CD4-positive, CD25-positive, alpha-beta regulatory T cell (primary cell): ENCODE measurements at regions not wholly inside any gene's neighbourhood (a gene's known extent, or its start where the extent isn't known, plus 50 kb on each side); places are given as distances from the start of the nearest gene placed in this dataset.

Experiments
- ATAC-seq, 2 donors: fragments of 150-1000 bp; cut with Tn5 transposase; one replicate each; pipeline ENCODE4 v1.10.0; 2021; ENCODE audit warnings: low read depth in 2 of 2, moderate number of reproducible peaks in 2 of 2, moderate library complexity in 1 of 2
- DNase-seq, 3 donors: peaks; one replicate each; pipeline versions ENCODE4 v3.0.0 to v3.0.0-alpha.2; 2012 to 2022; ENCODE audit warnings: mixed read lengths in 1 of 3
- H3K27ac ChIP-seq: one replicate; pipeline ENCODE4 v1.7.0; 2013; ENCODE audit warnings: mild to moderate bottlenecking, low read length; ENCODE audit not compliant: insufficient read depth, poor library complexity, severe bottlenecking
- H3K27me3 ChIP-seq: one replicate; pipeline ENCODE4 v1.7.0; 2013; ENCODE audit warnings: low read length; ENCODE audit not compliant: control insufficient read depth, insufficient read depth
- H3K36me3 ChIP-seq: one replicate; pipeline ENCODE4 v1.7.0; 2013; ENCODE audit warnings: mild to moderate bottlenecking, low read length, moderate library complexity; ENCODE audit not compliant: control insufficient read depth, insufficient read depth
- H3K4me1 ChIP-seq: 2 replicates; pipeline ENCODE4 v1.7.0; 2013; ENCODE audit warnings: mild to moderate bottlenecking, low read length; ENCODE audit not compliant: insufficient read depth, control insufficient read depth, poor library complexity, severe bottlenecking
- H3K4me3 ChIP-seq: one replicate; pipeline ENCODE4 v1.7.0; 2013; ENCODE audit warnings: low read depth, mild to moderate bottlenecking, low read length, moderate library complexity
- H3K9me3 ChIP-seq, 2 experiments: 1 replicate in 1 of 2; 2 replicates in 1 of 2; pipeline ENCODE4 v1.7.0; 2013; ENCODE audit warnings: low read length in 2 of 2, mild to moderate bottlenecking in 1 of 2, moderate library complexity in 1 of 2; ENCODE audit not compliant: control insufficient read depth in 2 of 2
- H3K27ac Mint-ChIP-seq, 3 donors: one replicate each; pipeline ENCODE4 v1.8.0; 2020 to 2022; ENCODE audit warnings: mild to moderate bottlenecking in 3 of 3, mixed read lengths in 3 of 3, moderate library complexity in 2 of 3
- H3K27me3 Mint-ChIP-seq: one replicate; pipeline ENCODE4 v1.8.0; 2022; ENCODE audit warnings: mild to moderate bottlenecking, mixed read lengths
- H3K36me3 Mint-ChIP-seq: one replicate; pipeline ENCODE4 v1.8.0; 2020; ENCODE audit warnings: mixed read lengths
- H3K4me1 Mint-ChIP-seq, 4 donors: one replicate each; pipeline ENCODE4 v1.8.0; 2020 to 2022; ENCODE audit warnings: mixed read lengths in 4 of 4, mild to moderate bottlenecking in 1 of 4
- H3K4me3 Mint-ChIP-seq, 4 donors: one replicate each; pipeline ENCODE4 v1.8.0; 2020 to 2022; ENCODE audit warnings: mild to moderate bottlenecking in 4 of 4, mixed read lengths in 4 of 4, moderate library complexity in 3 of 4
- H3K9me3 Mint-ChIP-seq, 7 donors: one replicate each; pipeline ENCODE4 v1.8.0; 2020 to 2022; ENCODE audit warnings: mixed read lengths in 7 of 7, mild to moderate bottlenecking in 3 of 7, moderate library complexity in 2 of 7

- H3K4me3 Mint-ChIP-seq = peak overlapping the region in 2 of 4 donors; percentile 39 to 64
- Histone ChIP-seq H3K27me3 (no peaks in the 10 kb centered on the region), H3K27ac (no peak overlapping the region), H3K36me3 (peaks cover 8% of the 10 kb centered on the region), H3K9me3 (no peaks in the 10 kb centered on the region), H3K4me1 (peaks cover 34% of the 10 kb centered on the region), H3K4me3 (no peak overlapping the region)
- ATAC-seq (no peak), DNase-seq (no peak)
- peak overlapping the region; percentile 6 to 47 (median 16) for H3K27ac Mint-ChIP-seq
- peaks cover 36% of the 10 kb centered on the region for H3K36me3 Mint-ChIP-seq
- H3K9me3 Mint-ChIP-seq = no peaks in the 10 kb centered on the region
- peaks cover 2% of the 10 kb centered on the region for H3K27me3 Mint-ChIP-seq
- peaks cover 48 to 81% (median 68%) of the 10 kb centered on the region in 4 donors for H3K4me1 Mint-ChIP-seq
Measured at GRCh38 chr6:4012826-4013225, 66.1 kb downstream of the FAM217A start.

DNA sequence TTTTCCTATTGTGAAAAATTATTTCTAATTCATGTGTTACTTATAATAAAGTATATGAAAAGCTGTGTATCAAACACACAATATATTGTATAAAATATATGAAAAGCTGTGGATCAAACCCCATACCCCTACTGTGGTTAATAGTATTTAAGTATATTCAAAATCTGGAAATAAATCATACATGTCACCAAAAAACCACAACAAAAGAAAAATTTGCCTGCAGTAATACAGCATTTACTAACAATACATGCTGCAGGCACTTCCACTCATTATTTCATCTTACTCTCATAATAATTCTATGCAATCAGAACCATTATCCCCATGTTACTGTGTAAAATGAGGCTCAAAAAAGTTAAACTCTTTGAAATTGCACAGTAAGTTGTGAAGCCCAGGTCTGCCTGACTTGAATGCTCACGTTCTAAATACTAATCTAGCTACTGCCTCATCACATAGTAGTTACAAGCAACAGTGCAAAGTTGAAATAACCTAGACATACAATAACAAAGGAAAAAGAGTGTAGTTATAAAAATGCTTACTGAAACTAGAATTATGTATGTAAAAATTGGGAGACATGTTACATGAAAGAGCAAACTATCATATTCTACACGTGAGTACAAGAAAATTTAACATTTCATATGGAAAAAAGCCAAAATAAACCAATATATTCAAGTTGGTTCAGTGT is 61.7 kb downstream of the FAM217A start:
- DNase-seq (peak in 1 of 3 donors; percentile 11), ATAC-seq (no peak)
- Histone ChIP-seq H3K27ac (peak overlapping the region; percentile 99), H3K36me3 (peaks cover 6% of the 10 kb centered on the region), H3K9me3 (no peaks in the 10 kb centered on the region), H3K4me1 (peaks cover 45% of the 10 kb centered on the region), H3K27me3 (no peaks in the 10 kb centered on the region), H3K4me3 (peak overlapping the region; percentile 99)
- peaks cover 0 to 1% (median 0%) of the 10 kb centered on the region in 7 donors for H3K9me3 Mint-ChIP-seq
- peaks cover 28% of the 10 kb centered on the region for H3K36me3 Mint-ChIP-seq
- peaks cover 16% of the 10 kb centered on the region for H3K27me3 Mint-ChIP-seq
- peak overlapping the region; percentile 93 to 100 (median 96) for H3K4me3 Mint-ChIP-seq
- H3K27ac Mint-ChIP-seq = peak overlapping the region; percentile 95 to 100 (median 98)
- H3K4me1 Mint-ChIP-seq = peaks cover 44 to 82% (median 62%) of the 10 kb centered on the region in 4 donors

GRCh38 chr6:4017834-4018170 is 61.1 kb downstream of the FAM217A start:
- H3K9me3 Mint-ChIP-seq = peaks cover 0 to 1% (median 0%) of the 10 kb centered on the region in 7 donors
- peaks cover 22% of the 10 kb centered on the region for H3K36me3 Mint-ChIP-seq
- Histone ChIP-seq H3K4me3 (peak overlapping the region; percentile 99), H3K27ac (peak overlapping the region; percentile 99), H3K36me3 (peaks cover 6% of the 10 kb centered on the region), H3K9me3 (no peaks in the 10 kb centered on the region), H3K4me1 (peaks cover 51% of the 10 kb centered on the region), H3K27me3 (no peaks in the 10 kb centered on the region)
- peak overlapping the region; percentile 95 to 100 (median 98) for H3K27ac Mint-ChIP-seq
- H3K4me3 Mint-ChIP-seq = peak overlapping the region; percentile 93 to 100 (median 96)
- peaks cover 16% of the 10 kb centered on the region for H3K27me3 Mint-ChIP-seq
- peaks cover 44 to 82% (median 62%) of the 10 kb centered on the region in 4 donors for H3K4me1 Mint-ChIP-seq
- ATAC-seq (peak; percentile 16 to 31), DNase-seq (peak in 1 of 3 donors; percentile 81)

- Histone ChIP-seq H3K27me3 (no peaks in the 10 kb centered on the region), H3K4me1 (peaks cover 56% of the 10 kb centered on the region), H3K36me3 (peaks cover 6% of the 10 kb centered on the region), H3K9me3 (no peaks in the 10 kb centered on the region), H3K27ac (peak overlapping the region; percentile 99), H3K4me3 (peak overlapping the region; percentile 99)
- Mint-ChIP-seq H3K4me1 (peaks cover 45 to 82% (median 62%) of the 10 kb centered on the region in 4 donors), H3K9me3 (peaks cover 0 to 1% (median 0%) of the 10 kb centered on the region in 7 donors), H3K27me3 (peaks cover 16% of the 10 kb centered on the region), H3K27ac (peak overlapping the region; percentile 95 to 100 (median 98)), H3K36me3 (peaks cover 18% of the 10 kb centered on the region), H3K4me3 (peak overlapping the region; percentile 93 to 100 (median 96))
- DNase-seq (peak; percentile 93 to 97 (median 94)), ATAC-seq (peak; percentile 67 to 74)
Measured at GRCh38 chr6:4018171-4018923, 60.6 kb downstream of the FAM217A start.
